ENCODE measurements at regions not wholly inside any gene's neighbourhood (a gene's known extent, or its start where the extent isn't known, plus 50 kb on each side); places are given as distances from the start of the nearest gene placed in this dataset.

DNA sequence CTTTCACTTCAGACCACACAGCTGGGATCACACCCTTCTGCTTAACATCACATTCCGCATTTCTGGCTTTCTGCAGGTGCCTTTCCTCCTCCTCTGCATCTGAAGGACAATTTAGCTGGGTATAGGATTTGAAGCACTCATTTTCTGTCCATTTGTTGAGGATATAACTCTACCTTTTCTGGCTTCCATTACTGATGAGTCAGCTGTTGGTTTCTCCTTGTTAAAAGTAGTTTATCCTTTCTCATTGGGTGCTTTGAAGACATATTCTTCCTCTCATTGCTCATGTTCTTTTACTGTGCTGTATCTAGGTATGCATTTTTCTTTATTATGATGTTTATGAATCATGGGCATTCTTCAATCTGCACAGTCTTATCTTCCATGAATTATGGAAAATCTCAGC is 199.3 kb upstream of the SOX1 start:
- Mint-ChIP-seq H3K27me3 (ENCODE audit: low read depth) (peaks cover 14% of the 10 kb centered on the region), H3K9me3 (ENCODE audit: low read depth) (peaks cover 16% of the 10 kb centered on the region), H3K4me3 (ENCODE audit: unreplicated experiment) (no peak overlapping the region), H3K27ac (ENCODE audit: unreplicated experiment) (no peak overlapping the region), H3K4me1 (ENCODE audit: low read depth) (no peaks in the 10 kb centered on the region), H3K36me3 (ENCODE audit: low read depth) (peaks cover 3% of the 10 kb centered on the region)
- TF ChIP-seq, protein P1, sequence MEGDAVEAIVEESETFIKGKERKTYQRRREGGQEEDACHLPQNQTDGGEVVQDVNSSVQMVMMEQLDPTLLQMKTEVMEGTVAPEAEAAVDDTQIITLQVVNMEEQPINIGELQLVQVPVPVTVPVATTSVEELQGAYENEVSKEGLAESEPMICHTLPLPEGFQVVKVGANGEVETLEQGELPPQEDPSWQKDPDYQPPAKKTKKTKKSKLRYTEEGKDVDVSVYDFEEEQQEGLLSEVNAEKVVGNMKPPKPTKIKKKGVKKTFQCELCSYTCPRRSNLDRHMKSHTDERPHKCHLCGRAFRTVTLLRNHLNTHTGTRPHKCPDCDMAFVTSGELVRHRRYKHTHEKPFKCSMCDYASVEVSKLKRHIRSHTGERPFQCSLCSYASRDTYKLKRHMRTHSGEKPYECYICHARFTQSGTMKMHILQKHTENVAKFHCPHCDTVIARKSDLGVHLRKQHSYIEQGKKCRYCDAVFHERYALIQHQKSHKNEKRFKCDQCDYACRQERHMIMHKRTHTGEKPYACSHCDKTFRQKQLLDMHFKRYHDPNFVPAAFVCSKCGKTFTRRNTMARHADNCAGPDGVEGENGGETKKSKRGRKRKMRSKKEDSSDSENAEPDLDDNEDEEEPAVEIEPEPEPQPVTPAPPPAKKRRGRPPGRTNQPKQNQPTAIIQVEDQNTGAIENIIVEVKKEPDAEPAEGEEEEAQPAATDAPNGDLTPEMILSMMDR (IDR thresholded peaks at IDR 0.05): no peak
- no peak for DNase-seq (ENCODE audit: low spot score)

DNA sequence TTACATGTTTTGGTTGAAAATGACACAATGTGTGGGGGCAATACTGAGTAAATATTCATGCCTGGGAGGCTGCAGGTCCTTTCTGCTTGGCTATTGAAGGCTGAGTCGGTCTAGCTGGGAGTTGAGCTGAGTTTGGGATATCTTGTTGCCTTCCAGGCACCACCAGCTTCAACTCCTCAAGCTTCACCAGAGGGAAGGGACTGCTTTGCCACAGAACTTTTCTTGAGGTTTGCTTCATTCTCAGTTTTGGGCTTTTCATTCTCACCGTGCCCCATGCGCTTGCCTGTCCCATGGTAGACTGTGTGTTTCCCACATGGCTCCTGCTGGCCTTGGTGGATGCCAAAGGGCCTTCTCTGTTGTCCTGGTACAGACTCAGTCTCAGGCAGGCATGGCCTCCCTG is 198.2 kb upstream of the SOX1 start:
- Mint-ChIP-seq H3K4me1 (ENCODE audit: low read depth) (no peaks in the 10 kb centered on the region), H3K27me3 (ENCODE audit: low read depth) (peaks cover 14% of the 10 kb centered on the region), H3K36me3 (ENCODE audit: low read depth) (peaks cover 3% of the 10 kb centered on the region), H3K27ac (ENCODE audit: unreplicated experiment) (no peak overlapping the region), H3K9me3 (ENCODE audit: low read depth) (peaks cover 16% of the 10 kb centered on the region), H3K4me3 (ENCODE audit: unreplicated experiment) (no peak overlapping the region)
- TF ChIP-seq, protein P1 (IDR thresholded peaks at IDR 0.05): no peak
- DNase-seq (ENCODE audit: low spot score): peak; percentile 28

DNA sequence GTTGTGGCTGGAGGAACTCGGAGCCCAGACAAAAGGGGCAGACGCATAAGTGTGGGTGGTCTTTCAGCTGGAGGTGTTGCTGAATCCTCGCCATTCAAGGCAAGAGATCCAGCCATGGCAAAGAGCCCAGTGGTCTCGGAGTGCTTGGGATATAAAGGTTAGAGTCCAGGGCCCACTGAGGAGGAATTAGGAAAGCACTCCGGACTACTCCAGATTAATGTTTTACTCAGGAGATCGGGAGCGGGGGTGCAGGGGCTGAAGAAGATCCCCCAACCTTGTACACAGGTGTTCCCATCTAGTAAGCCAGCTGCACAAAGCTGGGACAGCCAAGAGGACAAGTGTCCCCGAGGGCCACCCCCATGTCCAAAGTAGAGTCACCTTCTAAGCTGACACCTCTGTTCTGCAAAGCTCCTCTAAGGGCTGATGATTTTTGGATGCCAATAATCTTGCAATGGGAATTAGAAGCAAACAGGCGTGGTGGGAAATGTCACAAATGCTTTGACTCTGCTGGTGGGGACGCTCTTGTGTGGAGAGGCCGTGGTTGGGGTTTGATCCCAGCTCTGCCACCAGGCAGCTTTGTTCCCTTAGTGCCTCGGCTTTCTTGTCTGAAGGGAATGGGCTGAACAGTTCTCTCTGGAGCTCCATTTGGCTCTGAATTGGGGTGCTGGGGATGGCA is 194.3 kb upstream of the SOX1 start:
- peaks cover 3% of the 10 kb centered on the region for H3K36me3 Mint-ChIP-seq (ENCODE audit: low read depth)
- DNase-seq (ENCODE audit: low spot score): peak; percentile 46
- H3K9me3 Mint-ChIP-seq (ENCODE audit: low read depth): peaks cover 17% of the 10 kb centered on the region
- no peaks in the 10 kb centered on the region for H3K4me1 Mint-ChIP-seq (ENCODE audit: low read depth)
- peaks cover 22% of the 10 kb centered on the region for H3K27me3 Mint-ChIP-seq (ENCODE audit: low read depth)
- TF ChIP-seq, protein P1 (IDR thresholded peaks at IDR 0.05): no peak
- no peak overlapping the region for H3K4me3 Mint-ChIP-seq (ENCODE audit: unreplicated experiment)
- H3K27ac Mint-ChIP-seq (ENCODE audit: unreplicated experiment): no peak overlapping the region

DNA sequence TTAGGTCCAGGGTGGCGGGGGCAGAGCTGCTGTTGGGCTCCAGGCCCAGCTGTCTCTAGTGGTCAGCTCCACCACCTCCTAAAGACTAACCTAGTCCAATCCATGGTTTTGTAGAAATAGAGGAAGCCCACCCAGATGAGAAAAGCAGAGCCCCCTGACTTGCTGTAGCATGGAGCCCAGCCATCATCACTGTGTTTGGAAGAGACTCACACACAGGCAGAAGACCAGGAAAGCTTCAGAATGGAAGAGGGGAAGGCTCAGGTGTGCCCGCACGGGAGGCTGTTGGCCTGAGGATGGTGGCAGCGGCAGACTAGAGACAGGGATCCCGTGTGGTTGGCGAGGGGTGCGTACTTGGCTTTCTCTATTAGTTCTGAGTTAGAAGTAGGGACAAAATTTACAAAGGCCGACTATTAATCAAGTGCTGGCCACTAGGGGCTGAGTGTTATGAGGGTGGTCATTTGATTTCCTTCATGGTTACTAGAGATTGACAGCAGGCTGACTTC is 193.2 kb upstream of the SOX1 start:
- H3K27me3 Mint-ChIP-seq (ENCODE audit: low read depth): peaks cover 22% of the 10 kb centered on the region
- no peaks in the 10 kb centered on the region for H3K36me3 Mint-ChIP-seq (ENCODE audit: low read depth)
- no peak overlapping the region for H3K27ac Mint-ChIP-seq (ENCODE audit: unreplicated experiment)
- peaks cover 6% of the 10 kb centered on the region for H3K9me3 Mint-ChIP-seq (ENCODE audit: low read depth)
- no peaks in the 10 kb centered on the region for H3K4me1 Mint-ChIP-seq (ENCODE audit: low read depth)
- TF ChIP-seq, protein P1 (IDR thresholded peaks at IDR 0.05): no peak
- peak; percentile 47 for DNase-seq (ENCODE audit: low spot score)
- H3K4me3 Mint-ChIP-seq (ENCODE audit: unreplicated experiment): no peak overlapping the region

DNA sequence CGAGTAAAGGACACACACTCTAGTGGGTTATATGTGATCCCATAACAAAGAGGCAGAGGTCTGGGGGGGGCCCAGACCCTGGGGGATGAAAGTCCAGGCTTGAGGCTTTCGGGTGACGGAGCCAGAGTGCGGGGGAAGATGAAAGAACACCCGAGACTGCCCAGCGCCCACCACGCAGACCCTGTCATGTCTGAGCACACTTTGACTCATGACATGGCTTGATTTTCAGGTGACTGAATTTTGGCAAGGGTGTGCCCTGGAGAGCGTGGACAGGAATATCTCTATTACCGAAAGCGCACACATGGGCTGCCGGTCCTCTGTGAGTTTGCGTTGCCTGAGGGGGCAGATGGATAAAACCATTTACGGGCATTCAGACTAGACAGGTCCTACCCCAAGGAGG is 192.0 kb upstream of the SOX1 start:
- Mint-ChIP-seq H3K9me3 (ENCODE audit: low read depth) (peaks cover 6% of the 10 kb centered on the region), H3K27ac (ENCODE audit: unreplicated experiment) (no peak overlapping the region), H3K4me1 (ENCODE audit: low read depth) (no peaks in the 10 kb centered on the region), H3K27me3 (ENCODE audit: low read depth) (peaks cover 16% of the 10 kb centered on the region), H3K4me3 (ENCODE audit: unreplicated experiment) (no peak overlapping the region), H3K36me3 (ENCODE audit: low read depth) (no peaks in the 10 kb centered on the region)
- TF ChIP-seq, protein P1 (IDR thresholded peaks at IDR 0.05): no peak
- DNase-seq (ENCODE audit: low spot score): peak; percentile 67
